ENCODE measurements at regions not wholly inside any gene's neighbourhood (a gene's known extent, or its start where the extent isn't known, plus 50 kb on each side); places are given as distances from the start of the nearest gene placed in this dataset.

DNA sequence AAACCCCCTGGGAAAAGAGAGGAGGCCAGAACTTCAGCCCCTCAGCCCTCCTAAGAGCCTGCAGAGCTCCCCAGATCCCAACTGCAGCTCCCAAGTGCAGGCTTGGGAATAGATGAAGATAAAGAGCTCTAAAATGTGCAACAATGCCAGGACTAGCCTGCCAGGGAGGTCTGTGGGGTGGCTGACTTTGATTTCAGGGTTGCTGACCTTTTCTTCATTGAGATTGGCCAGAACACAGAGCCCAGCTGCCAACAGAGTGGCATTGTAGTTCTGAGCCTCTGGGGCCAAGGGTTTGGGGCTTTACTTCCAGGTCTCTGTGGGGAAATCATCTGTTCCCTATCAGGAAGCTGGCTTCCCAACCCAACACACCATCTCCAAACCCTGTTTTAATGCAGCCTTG, 120.6 kb downstream of the COPRS start:
- Histone ChIP-seq H3K79me2 (ENCODE audit: control insufficient read depth, insufficient read depth, low read length) (no peaks in the 10 kb centered on the region), H3K27me3 (ENCODE audit: control insufficient read depth in 2 of 2, insufficient read depth in 2 of 2, low read length in 2 of 2) (peaks cover 4 to 5% of the 10 kb centered on the region in 2 experiments), H3K4me3 (replicated peaks in 1 of 3; ENCODE audit: insufficient read depth in 1 of 3, low read depth in 1 of 3, low read length in 3 of 3) (no peak overlapping the region), H3K4me1 (ENCODE audit: control insufficient read depth, extremely low read depth, insufficient read depth, low read length) (no peaks in the 10 kb centered on the region), H2AFZ (ENCODE audit: low read depth, low read length) (no peak overlapping the region), H3K4me2 (ENCODE audit: insufficient read depth, low read length) (no peak overlapping the region), H3K9me3 (replicated peaks; ENCODE audit: control insufficient read depth, insufficient read depth, low read length) (no peaks in the 10 kb centered on the region), H3K9ac (replicated peaks; ENCODE audit: extremely low read depth, insufficient read depth, low read length) (no peak overlapping the region), H3K27ac (ENCODE audit: insufficient read depth, low read depth, low read length) (no peak overlapping the region), H3K36me3 (ENCODE audit: control insufficient read depth in 2 of 2, extremely low read depth in 1 of 2, insufficient read depth in 2 of 2, low read length in 2 of 2) (no peaks in the 10 kb centered on the region), H4K20me1 (replicated peaks; ENCODE audit: control insufficient read depth, extremely low read depth, insufficient read depth, low read length) (no peaks in the 10 kb centered on the region), H3K9me1 (replicated peaks; ENCODE audit: control insufficient read depth, extremely low read depth, insufficient read depth, low read length) (no peaks in the 10 kb centered on the region)
- ChIA-PET POLR2A (no interaction called here), CTCF (interaction anchor here (0.6 to 0.8 kb wide), 2 partner anchors 9 to 177 kb away, joined by 3 read pairs; no protein-coding TSS in a partner anchor)
- no peak for TF ChIP-seq POLR2AphosphoS5 (IDR thresholded peaks at IDR 0.05; ENCODE audit: insufficient read depth, low read depth, low read length)
- TF ChIP-seq GATA2 (IDR thresholded peaks at IDR 0.05; ENCODE audit: insufficient read depth, insufficient read length, low read depth, low read length): no peak
- no peak for TF ChIP-seq MYC (IDR thresholded peaks at IDR 0.05; ENCODE audit: low read depth, low read length)
- TF ChIP-seq MAX (IDR thresholded peaks at IDR 0.05; ENCODE audit: insufficient read depth, insufficient read length): no peak
- no peak for TF ChIP-seq JUN (IDR thresholded peaks at IDR 0.05; ENCODE audit: borderline replicate concordance, insufficient read depth, insufficient read length, low read depth)
- TF ChIP-seq FOS (IDR thresholded peaks at IDR 0.05; ENCODE audit: borderline replicate concordance, insufficient read depth, low read length): no peak
- TF ChIP-seq EZH2 (IDR thresholded peaks at IDR 0.05; ENCODE audit: borderline replicate concordance, low read depth, low read length, severe bottlenecking): no peak
- TF ChIP-seq, protein P1, sequence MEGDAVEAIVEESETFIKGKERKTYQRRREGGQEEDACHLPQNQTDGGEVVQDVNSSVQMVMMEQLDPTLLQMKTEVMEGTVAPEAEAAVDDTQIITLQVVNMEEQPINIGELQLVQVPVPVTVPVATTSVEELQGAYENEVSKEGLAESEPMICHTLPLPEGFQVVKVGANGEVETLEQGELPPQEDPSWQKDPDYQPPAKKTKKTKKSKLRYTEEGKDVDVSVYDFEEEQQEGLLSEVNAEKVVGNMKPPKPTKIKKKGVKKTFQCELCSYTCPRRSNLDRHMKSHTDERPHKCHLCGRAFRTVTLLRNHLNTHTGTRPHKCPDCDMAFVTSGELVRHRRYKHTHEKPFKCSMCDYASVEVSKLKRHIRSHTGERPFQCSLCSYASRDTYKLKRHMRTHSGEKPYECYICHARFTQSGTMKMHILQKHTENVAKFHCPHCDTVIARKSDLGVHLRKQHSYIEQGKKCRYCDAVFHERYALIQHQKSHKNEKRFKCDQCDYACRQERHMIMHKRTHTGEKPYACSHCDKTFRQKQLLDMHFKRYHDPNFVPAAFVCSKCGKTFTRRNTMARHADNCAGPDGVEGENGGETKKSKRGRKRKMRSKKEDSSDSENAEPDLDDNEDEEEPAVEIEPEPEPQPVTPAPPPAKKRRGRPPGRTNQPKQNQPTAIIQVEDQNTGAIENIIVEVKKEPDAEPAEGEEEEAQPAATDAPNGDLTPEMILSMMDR (IDR thresholded peaks at IDR 0.05; ENCODE audit: extremely low read depth in 1 of 2, insufficient read depth in 1 of 2, low read depth in 1 of 2, low read length in 2 of 2): no peak
- TF ChIP-seq POLR2A (IDR thresholded peaks at IDR 0.05; ENCODE audit: low read depth, low read length): no peak
- FAIRE-seq: no peak
- dilution Hi-C loops (cut with MboI; ENCODE audit: extremely low pct_ligation_motif_present, low sequenced_read_pairs): no loop called here
- no peak for DNase-seq (ENCODE audit: low read depth, low spot score)
- BruUV-seq (replicated peaks): no TSS peak
- intact Hi-C loops (cut with micrococcal nuclease): no loop called here
